ENCODE measurements at regions not wholly inside any gene's neighbourhood (a gene's known extent, or its start where the extent isn't known, plus 50 kb on each side); places are given as distances from the start of the nearest gene placed in this dataset.

DNA sequence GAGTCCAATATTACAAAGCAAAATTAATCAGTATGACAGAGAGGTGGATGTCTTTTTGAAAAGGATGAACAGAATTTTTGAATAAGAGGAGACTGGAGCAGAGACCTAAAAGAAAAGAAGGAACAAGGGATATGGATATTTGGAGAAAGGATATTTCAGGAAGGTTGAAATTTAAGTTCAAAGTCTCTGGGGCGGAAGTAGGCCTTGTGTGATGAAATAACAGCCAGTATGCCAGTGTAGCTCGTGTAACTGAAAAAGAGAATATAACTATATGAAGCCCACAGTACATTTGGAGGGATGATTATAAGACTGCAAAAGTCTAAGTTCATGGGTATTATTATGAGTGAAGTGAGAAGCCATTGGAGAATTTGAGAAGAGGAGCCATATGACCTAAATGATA is 766.7 kb downstream of the GBE1 start:
- TF ChIP-seq POLR2AphosphoS5 (IDR thresholded peaks at IDR 0.05) (no peak), POLR2A (IDR thresholded peaks at IDR 0.05) (no peak)
- TF ChIP-seq, protein P1, sequence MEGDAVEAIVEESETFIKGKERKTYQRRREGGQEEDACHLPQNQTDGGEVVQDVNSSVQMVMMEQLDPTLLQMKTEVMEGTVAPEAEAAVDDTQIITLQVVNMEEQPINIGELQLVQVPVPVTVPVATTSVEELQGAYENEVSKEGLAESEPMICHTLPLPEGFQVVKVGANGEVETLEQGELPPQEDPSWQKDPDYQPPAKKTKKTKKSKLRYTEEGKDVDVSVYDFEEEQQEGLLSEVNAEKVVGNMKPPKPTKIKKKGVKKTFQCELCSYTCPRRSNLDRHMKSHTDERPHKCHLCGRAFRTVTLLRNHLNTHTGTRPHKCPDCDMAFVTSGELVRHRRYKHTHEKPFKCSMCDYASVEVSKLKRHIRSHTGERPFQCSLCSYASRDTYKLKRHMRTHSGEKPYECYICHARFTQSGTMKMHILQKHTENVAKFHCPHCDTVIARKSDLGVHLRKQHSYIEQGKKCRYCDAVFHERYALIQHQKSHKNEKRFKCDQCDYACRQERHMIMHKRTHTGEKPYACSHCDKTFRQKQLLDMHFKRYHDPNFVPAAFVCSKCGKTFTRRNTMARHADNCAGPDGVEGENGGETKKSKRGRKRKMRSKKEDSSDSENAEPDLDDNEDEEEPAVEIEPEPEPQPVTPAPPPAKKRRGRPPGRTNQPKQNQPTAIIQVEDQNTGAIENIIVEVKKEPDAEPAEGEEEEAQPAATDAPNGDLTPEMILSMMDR (IDR thresholded peaks at IDR 0.05): no peak

All from gastroesophageal sphincter (tissue), 3 donors.